Iris pigment epithelial cell (primary cell): ENCODE measurements at regions not wholly inside any gene's neighbourhood (a gene's known extent, or its start where the extent isn't known, plus 50 kb on each side); places are given as distances from the start of the nearest gene placed in this dataset.
"Not testable (repeated sequence)": the region's sequence is repeated elsewhere in the genome, so short reads cannot be mapped to it uniquely, and the experiment has no call there.

Experiments used
- DNase-seq: peaks from one replicate; pipeline ENCODE4 v3.0.0-alpha.2; 2011; ENCODE audit warnings: low read depth

- no peak for DNase-seq
Observed at GRCh38 chr1:31510853-31511789, 65.2 kb upstream of the TINAGL1 start.

GRCh38 chr1:31511848-31512615 lies 64.3 kb upstream of the TINAGL1 start:
- no peak for DNase-seq

GRCh38 chr1:31514117-31514516 lies 62.2 kb upstream of the TINAGL1 start:
- DNase-seq = no peak

- DNase-seq = no peak
Observed at GRCh38 chr1:31515056-31515775, 61.1 kb upstream of the TINAGL1 start.

- no peak for DNase-seq
Observed at GRCh38 chr1:31515936-31516335, 60.4 kb upstream of the TINAGL1 start.

- no peak for DNase-seq
Observed at GRCh38 chr1:31517301-31517700, 59.0 kb upstream of the TINAGL1 start.

- not testable (repeated sequence) for DNase-seq
Observed at GRCh38 chr1:31517986-31518385, 58.3 kb upstream of the TINAGL1 start.

GRCh38 chr1:31521761-31522555 lies 54.4 kb upstream of the TINAGL1 start:
- DNase-seq = no peak

- no peak for DNase-seq
Observed at GRCh38 chr1:31522556-31522845, 53.8 kb upstream of the TINAGL1 start.

GRCh38 chr1:31523012-31523411 lies 53.3 kb upstream of the TINAGL1 start:
- DNase-seq = peak; percentile 14

GRCh38 chr1:31523769-31524168 lies 52.5 kb upstream of the TINAGL1 start:
- no peak for DNase-seq

GRCh38 chr1:31524186-31524901 lies 52.0 kb upstream of the TINAGL1 start:
- no peak for DNase-seq
